WERI-Rb-1 (cell line): ENCODE measurements at regions not wholly inside any gene's neighbourhood (a gene's known extent, or its start where the extent isn't known, plus 50 kb on each side); places are given as distances from the start of the nearest gene placed in this dataset.

Experiments used
- DNase-seq: peaks from one replicate; pipeline ENCODE4 v3.0.0-alpha.2; 2020
- H3K27ac ChIP-seq: fragments of 250-450 bp; sonication (Bioruptor Pico); 2 replicates; pipeline ENCODE4 v1.5.1; 2020; ENCODE audit warnings: mild to moderate bottlenecking, moderate library complexity
- H3K27me3 ChIP-seq: fragments of 250-450 bp; sonication (Bioruptor Pico); 2 replicates; pipeline ENCODE4 v1.5.1; 2021; ENCODE audit warnings: mild to moderate bottlenecking, low read depth, moderate library complexity; ENCODE audit not compliant: insufficient read depth, severe bottlenecking
- H3K36me3 ChIP-seq: fragments of 250-450 bp; sonication (Bioruptor Pico); 2 replicates; pipeline ENCODE4 v1.5.1; 2020; ENCODE audit warnings: mild to moderate bottlenecking, moderate library complexity
- H3K4me3 ChIP-seq: 2 replicates; pipeline ENCODE4 v1.5.1; 2011; ENCODE audit warnings: low read depth, mild to moderate bottlenecking, control low read depth, low read length
- H3K9me3 ChIP-seq: fragments of 250-450 bp; sonication (Bioruptor Pico); 2 replicates; pipeline ENCODE4 v1.5.1; 2021; ENCODE audit warnings: mild to moderate bottlenecking, moderate library complexity; ENCODE audit not compliant: severe bottlenecking
- TF ChIP-seq, protein P1 (sequence below): IDR thresholded peaks from 2 replicates; pipeline ENCODE4 v1.5.1; 2011; ENCODE audit warnings: low read depth, mild to moderate bottlenecking, control low read depth, inconsistent platforms, low read length

DNA sequence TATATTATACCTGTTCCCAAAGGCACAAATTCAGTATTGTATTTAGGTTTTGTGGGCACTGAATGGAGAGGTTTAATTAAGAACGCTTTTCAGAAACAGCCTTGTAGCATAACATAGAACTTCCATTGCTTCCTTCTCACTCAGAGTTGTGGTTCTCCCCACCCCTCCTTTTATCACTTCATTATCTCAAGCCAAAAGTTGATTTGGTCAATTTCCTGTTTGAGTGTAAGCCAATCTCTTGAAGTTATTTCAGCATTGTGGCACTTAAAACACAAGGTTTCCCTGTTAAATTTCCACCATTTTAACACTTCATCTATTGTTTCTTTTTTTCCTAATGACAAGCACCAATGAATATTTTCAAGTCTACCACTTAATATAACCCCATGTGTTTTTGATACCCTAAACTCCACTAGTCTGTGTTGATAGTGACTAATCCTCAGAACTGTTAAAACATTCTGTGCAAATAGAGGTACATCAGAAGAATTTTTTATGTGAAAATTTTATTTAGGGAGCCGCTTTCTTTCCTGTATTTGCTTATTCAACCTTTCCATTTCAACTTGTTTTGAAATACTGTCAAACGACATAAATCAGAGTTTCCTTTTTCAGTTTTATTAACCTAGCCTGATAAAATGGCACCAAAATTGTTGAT lies 340.1 kb downstream of the BCAT1 start:
- Histone ChIP-seq H3K27me3 (no peaks in the 10 kb centered on the region), H3K9me3 (no peaks in the 10 kb centered on the region), H3K27ac (no peak overlapping the region), H3K36me3 (no peaks in the 10 kb centered on the region), H3K4me3 (no peak overlapping the region)
- DNase-seq = no peak
- TF ChIP-seq, protein P1, sequence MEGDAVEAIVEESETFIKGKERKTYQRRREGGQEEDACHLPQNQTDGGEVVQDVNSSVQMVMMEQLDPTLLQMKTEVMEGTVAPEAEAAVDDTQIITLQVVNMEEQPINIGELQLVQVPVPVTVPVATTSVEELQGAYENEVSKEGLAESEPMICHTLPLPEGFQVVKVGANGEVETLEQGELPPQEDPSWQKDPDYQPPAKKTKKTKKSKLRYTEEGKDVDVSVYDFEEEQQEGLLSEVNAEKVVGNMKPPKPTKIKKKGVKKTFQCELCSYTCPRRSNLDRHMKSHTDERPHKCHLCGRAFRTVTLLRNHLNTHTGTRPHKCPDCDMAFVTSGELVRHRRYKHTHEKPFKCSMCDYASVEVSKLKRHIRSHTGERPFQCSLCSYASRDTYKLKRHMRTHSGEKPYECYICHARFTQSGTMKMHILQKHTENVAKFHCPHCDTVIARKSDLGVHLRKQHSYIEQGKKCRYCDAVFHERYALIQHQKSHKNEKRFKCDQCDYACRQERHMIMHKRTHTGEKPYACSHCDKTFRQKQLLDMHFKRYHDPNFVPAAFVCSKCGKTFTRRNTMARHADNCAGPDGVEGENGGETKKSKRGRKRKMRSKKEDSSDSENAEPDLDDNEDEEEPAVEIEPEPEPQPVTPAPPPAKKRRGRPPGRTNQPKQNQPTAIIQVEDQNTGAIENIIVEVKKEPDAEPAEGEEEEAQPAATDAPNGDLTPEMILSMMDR = no peak

DNA sequence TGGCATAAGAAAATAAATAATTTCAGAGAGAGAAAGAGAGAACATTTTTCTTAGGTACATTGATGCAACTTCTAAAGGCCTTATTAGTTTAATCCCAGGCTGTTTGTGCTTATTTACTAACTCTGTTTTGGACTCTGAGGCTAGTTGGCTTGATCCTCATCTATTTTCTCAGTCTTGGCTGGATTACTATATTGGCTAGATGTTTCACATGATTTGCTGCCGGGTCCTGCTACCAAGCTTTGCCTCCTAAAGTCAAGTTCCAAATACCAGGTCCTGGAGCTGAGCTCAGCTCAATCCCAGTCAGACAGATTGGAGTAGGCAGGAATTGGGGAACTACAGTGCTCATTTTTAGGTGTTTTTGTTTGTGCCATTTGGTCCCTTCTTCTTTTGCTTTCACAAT lies 340.8 kb downstream of the BCAT1 start:
- DNase-seq = no peak
- H3K27me3 ChIP-seq = no peaks in the 10 kb centered on the region
- H3K4me3 ChIP-seq = no peak overlapping the region
- TF ChIP-seq, protein P1 = no peak
- no peaks in the 10 kb centered on the region for H3K36me3 ChIP-seq
- no peak overlapping the region for H3K27ac ChIP-seq
- no peaks in the 10 kb centered on the region for H3K9me3 ChIP-seq

DNA sequence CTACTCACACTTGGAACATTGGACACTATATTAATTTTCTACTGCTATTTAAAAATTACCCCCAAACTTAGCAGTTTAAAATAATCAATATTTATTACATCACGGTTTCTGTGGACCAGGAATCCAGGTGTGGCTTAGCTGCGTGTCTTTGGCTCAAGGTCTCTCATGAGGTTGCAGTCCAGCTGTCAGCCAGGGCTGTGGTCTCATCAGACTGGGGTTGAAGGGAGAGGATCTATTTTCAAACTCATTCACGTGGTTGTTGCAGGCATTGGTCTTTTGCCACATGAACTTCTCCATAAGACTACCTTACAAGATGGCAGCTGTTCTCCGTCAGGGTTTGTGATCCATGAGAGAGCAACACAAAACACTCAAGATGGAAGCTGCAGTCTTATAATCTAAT lies 343.0 kb downstream of the BCAT1 start:
- Histone ChIP-seq H3K27ac (no peak overlapping the region), H3K27me3 (no peaks in the 10 kb centered on the region), H3K36me3 (no peaks in the 10 kb centered on the region), H3K9me3 (no peaks in the 10 kb centered on the region), H3K4me3 (no peak overlapping the region)
- TF ChIP-seq, protein P1 = no peak
- DNase-seq = no peak

- no peak for DNase-seq
- H3K9me3 ChIP-seq = no peaks in the 10 kb centered on the region
- TF ChIP-seq, protein P1 = no peak
- H3K36me3 ChIP-seq = no peaks in the 10 kb centered on the region
- H3K4me3 ChIP-seq = no peak overlapping the region
- H3K27ac ChIP-seq = no peak overlapping the region
- H3K27me3 ChIP-seq = no peaks in the 10 kb centered on the region
Measured at GRCh38 chr12:24605466-24605865, 343.4 kb downstream of the BCAT1 start.

GRCh38 chr12:24603371-24603770 lies 345.5 kb downstream of the BCAT1 start:
- Histone ChIP-seq H3K36me3 (no peaks in the 10 kb centered on the region), H3K4me3 (no peak overlapping the region), H3K27me3 (no peaks in the 10 kb centered on the region), H3K27ac (no peak overlapping the region), H3K9me3 (no peaks in the 10 kb centered on the region)
- TF ChIP-seq, protein P1 = no peak
- DNase-seq = no peak

DNA sequence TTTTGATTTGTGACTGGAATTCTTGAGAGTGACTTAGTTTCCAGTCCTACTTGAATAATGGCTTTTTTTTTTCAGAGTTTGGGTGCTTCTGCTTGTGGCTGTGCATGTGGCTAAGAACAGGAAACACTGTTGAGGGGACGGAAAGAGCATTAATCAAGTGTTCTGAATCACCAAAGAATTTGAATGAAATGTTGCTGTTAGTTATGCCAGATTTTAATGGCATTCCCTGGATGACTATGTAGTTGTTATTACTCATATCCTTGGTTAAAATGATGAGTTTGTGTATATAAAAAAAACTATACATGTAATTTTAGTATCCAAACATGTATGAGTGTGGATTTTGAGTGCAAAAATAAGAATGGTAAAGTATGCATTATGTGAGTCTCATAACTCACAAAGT lies 347.9 kb downstream of the BCAT1 start:
- TF ChIP-seq, protein P1 = no peak
- no peak for DNase-seq
- H3K9me3 ChIP-seq = no peaks in the 10 kb centered on the region
- no peaks in the 10 kb centered on the region for H3K36me3 ChIP-seq
- H3K27me3 ChIP-seq = no peaks in the 10 kb centered on the region
- no peak overlapping the region for H3K4me3 ChIP-seq
- no peak overlapping the region for H3K27ac ChIP-seq
